ENCODE measurements at regions not wholly inside any gene's neighbourhood (a gene's known extent, or its start where the extent isn't known, plus 50 kb on each side); places are given as distances from the start of the nearest gene placed in this dataset.

DNA sequence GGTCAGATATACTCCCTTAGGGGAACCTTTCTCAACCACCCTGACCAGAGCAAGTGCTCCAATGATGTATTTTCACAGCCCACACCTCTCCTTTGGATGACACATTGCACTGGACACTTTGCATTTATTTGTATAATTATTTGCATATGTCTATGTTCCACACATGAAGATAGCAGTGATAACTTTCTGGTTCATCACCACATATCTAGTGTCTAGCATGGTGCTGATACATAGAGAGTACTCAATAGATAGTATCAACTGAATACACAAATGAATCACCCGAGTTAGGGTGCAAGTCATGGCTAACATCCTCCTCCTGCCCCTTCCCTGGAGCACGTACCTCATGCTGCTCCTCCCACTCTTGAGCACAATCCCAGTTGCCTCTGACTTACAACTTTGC is 617.6 kb downstream of the EBF1 start:
- no peak for DNase-seq (ENCODE audit: low read depth)

DNA sequence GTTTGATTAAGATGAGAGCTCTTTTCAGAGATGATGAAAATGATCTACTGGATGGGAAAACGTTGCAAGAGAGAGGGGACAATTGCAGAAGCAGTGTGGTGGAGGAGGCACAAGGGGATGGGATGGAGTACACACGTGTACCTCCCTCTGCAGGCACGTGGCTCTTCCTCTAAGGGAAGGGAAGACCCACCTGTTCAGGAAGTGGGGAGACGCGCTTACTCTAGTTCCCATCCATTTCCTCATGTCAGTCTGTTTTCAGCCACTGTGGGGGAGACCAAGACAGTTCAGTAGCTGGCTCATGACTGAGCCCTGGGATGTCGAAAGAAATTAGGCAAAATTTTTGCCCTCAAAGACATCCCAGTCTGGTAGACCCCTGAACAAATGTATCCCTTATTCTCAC is 619.2 kb upstream of the CLINT1 start:
- DNase-seq (ENCODE audit: low read depth), result no peak

DNA sequence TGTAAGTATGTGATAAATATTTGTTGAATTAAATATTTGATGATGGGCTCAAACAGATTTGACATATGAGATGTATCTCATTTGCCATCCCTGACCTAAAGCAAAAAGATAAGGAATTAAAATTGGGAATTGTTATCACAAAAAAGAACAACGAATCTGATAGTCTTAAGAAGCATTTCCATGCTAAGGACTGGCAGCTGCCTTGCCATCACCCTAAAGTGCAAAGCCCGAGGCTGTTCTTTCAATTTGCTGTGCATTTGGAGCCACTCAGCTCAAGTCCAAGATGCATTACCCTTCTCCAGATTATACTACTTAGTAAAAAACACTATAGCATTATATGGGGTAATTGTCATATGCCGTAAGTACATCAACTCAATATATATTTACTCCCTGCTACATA is 618.3 kb upstream of the CLINT1 start:
- DNase-seq (ENCODE audit: low read depth), result no peak

DNA sequence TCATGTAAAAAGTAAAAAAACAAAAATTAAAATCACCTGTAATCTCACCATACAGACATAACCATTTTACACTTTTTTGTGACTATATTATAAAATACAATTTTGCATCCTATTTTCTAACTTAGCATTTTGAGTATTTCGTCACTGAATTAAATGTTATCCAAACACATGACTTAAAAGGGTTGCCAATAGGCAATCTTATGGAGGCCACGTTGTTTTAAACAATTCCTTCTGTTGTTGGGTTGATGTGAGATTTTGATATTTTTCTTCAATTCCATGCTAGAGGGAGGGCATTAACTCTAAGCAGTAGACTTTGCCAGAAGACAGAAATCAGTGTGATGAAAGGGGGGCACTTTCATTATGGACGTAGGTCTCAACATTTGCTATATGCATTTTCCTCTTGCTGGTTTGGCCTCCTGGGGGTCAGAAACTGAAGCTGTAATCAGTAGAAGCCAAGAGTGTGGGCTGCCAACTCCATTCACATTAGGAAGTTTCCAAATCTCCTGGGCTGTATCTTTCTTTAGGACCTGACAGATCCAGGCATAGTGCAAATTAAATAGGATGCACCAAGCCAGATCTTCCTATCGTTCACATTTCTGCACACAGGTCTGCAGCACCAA is 614.2 kb upstream of the CLINT1 start:
- no peak for DNase-seq (ENCODE audit: low read depth)

DNA sequence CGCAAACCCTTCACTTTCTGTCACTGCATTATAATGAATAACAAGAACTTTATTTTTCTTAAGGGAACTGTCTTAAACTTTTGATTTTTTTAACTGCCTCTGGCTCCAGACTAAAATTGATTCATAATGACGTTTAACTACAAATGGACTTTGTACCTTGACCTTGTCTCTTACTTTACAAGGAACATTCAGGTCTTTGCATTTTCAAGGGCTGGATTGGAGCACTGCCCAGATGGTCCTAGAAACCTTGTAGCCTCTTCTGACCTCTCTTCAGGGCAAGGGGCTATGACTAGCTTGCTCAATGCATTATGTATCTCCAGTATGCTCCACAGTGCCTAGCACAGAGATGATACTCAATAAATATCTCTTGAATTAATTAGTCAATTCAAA is 612.6 kb upstream of the CLINT1 start:
- no peak for DNase-seq (ENCODE audit: low read depth)

DNA sequence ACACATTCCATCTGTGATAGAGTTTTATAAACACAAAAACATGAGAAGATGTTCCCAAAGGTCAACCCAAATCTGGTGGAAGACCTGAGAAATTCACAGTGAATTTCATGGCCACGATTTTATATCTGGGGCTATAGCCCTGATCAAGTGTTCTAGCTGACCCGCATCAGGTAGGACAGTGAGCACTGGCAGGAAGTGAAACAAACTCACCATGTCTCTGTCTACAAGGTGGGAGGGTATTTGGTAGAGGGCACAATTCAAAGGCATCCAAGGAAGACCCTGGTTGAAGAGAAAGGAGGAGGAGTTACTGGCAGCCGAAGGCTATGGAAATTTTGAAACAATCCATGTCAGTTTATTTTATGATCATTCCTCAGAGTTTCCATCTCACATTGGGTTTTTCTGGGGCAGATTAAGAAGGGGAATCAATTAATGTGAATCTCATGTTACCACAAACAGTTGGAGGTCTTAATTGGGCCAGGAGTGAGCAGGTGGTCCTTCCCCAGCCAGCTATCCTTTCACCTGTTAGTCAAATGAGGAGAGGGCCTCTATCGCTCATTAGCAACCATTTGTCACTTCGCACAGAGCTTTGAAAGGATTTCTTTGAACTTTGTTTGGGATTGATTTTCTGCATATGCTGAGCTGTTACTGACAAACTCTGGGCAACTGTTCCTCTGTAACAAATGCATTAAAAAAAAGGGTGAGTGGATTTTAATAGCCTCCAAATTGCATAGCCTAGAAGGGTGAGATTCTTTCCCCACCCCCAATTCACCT is 612.0 kb upstream of the CLINT1 start:
- DNase-seq (ENCODE audit: low read depth), result no peak

DNA sequence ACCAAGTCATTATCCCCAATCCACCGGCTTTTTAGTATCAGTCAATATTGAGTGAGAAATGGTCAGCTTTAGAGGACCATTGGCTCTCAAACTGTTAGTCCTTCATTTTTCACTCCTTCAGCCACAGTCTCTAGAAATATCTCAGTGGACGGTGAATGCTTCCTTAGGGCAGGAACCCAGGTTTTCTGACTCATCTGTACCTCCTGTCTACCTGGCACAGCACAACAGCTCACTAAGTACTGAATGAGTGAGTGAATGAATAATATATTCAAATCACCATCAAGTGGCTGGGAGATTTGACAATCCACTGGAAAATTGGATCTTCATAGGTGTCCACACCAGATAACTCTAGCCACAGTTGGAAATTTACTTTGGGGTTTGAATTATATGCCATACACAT is 609.5 kb upstream of the CLINT1 start:
- DNase-seq (ENCODE audit: low read depth), result no peak

DNA sequence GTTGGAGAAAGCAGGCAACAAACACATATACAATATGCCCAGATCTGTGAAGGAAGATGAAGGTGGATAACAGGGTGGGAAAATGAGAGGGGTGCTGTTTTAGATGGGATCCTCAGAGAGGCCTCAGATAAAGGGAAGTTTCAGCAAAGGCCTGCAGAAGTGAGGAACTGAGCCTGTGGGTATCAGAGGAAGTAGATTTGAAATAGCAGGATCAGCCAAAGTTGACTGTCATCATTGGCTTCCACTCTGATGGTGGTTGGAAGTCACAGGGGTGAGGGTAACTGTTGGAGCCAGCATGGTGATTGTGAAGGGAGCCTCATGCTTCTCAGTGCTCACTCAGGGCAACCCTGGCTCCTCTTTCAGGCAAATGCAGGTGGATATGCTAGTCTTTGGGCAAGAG is 607.2 kb upstream of the CLINT1 start:
- no peak for DNase-seq (ENCODE audit: low read depth)

DNA sequence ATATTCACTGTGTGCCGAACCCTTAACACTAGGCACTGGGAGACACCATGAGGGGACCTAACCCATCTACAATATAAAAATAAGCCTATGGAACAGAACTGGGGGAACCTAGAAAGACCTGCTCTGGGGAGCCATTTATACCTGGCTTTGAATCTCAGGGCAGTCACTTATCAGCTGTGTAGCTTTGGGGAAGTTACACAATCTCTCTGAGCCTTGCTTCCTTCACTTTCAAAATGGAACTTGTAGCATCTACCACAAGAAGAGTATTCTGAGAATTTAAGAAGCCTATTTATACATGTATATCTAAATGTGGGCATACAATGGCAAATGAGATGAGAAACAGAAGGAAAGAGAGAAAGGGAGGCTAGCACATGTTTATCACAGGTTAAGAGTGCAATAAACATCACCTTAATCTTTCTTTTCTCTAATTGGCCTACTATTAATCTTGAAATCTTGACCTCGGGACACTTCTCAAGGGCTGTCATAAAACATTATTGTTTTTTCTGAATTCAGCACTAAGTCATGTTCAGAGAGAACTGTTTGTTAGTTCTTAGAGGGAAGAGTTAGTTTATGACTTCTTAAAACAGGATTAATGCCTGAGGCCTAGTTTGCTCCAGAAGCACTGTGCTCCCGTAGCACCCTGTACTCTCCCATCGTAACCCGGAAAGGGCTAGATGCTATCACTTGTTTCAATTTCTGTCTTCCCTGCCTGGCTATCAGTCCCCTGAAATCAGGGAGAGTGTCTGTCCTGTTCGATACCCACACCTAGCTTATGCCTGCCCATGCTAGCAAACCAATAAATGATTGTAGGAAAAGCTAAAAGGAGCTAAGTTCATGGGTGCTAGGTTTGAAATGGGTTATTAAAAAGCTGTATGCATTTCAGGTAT is 606.4 kb upstream of the CLINT1 start:
- DNase-seq (ENCODE audit: low read depth), result no peak

DNA sequence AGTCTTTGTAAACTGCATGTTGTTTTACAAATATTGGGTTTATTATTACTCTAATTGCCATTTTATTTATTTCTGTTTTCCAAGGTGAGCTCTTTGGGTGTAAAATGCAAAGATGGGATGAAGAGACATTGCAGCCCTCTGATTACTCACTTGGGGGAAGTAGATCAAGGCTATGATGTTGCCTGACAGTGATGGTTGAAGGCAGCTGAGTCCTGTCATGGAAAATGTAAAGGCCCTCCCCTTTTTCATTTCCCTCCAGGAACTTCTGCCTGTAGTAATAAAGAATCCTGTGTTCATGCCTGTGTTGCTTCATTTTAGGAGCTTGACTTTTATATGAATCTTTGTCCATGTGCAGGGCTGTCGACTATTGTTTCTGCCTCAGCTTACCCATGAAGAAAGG is 605.4 kb upstream of the CLINT1 start:
- DNase-seq (ENCODE audit: low read depth), result no peak

DNA sequence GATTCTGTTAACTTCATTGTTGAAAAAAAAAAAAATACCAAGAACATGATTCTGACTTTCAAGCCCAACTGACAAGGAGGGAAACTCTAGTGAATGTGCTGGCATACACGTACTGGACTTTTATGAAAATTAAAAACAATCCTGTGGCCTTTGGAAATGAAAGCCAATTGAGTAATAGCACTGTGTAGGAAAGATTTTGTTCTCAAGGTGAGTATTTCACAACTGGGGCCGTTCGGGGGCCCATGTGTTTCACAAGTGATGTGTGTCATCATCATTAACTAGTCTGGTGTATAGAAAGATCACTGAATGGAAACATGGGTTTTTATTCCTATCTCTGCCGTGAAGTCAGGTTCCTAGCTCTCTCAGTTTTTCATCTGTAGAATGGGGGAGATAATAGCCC is 605.0 kb upstream of the CLINT1 start:
- DNase-seq (ENCODE audit: low read depth), result no peak

DNA sequence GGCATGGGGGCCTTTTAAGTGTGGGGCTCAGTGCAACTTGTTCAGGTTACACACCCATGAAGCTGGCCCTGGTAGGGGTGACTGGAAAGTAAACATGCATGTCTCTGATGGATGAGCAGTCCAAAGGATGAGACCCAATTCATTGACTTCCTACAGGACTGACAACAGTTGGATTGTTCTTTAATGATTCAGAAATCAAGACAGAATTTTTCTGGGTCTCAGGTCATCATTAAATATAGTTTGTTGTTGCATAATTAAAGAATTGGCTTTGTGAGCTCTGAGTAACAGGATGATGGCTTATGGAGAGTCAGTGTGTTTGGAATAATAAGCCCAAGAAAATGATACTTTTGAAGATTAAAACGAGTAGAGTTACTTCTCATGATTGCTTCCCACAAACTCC is 604.2 kb upstream of the CLINT1 start:
- DNase-seq (ENCODE audit: low read depth), result no peak

DNA sequence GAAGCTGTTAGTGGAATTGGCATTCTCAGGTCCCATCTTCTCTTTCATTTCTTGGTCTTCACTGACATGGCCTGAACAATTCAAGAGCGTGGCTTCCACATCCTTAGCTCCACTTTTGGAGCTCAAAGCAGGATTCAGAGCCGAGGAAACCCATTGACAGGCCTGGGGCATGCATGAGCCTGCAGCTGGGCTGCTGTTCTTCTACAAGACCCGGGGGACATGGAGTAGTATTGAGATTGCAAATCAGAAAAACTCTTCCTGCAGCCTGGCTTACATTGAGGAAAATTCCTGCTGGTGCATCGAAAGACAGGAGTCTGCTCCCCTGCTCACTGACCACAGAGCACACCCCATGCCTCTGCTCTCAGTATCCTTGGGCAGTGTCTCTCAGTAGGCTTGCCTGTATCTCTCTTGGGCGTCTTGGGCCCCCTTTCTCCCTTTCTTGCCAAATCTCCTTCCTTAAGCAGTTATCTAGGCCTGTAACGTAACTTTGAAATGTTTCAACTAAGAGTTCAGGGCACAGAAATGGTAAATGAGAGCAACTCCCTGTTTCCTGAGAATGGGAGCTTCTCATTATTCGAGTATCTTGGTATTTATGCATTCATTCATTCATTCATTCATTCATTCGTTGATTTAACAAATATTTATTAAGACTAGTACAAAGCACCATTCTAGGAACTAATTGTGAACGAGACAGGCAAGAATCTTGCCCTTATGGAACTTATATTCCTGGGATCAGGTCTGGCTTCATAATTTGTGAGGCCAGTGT is 603.6 kb upstream of the CLINT1 start:
- no peak for DNase-seq (ENCODE audit: low read depth)

DNA sequence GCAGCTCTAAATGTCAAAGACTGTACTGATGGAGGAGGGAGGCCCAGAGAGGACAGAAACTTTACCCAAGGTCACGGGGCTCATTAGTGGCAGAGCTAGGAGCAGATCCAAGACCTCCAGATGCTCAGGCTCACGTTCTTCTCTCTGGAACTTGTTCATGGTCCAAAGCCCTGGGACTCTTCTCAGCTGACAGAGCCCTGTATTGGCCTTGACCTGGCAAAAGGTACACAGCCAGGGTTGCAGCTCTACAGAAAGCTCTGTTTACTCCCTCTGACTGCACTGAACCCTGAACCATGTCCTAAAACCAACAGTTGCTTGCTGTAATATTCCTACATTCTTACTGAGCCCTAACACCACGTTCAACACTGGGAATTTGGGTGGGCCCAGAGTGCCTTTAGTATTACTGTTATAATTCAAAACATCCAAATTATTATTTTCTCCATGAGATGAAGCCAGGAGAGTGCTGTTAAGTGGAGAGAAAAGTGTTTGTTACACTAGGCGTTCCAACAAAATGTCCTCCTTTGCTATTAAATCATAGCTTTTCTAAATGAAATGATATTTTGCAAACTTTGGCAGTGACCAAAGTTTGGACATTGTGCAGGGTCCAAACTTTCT is 602.4 kb upstream of the CLINT1 start:
- no peak for DNase-seq (ENCODE audit: low read depth)

DNA sequence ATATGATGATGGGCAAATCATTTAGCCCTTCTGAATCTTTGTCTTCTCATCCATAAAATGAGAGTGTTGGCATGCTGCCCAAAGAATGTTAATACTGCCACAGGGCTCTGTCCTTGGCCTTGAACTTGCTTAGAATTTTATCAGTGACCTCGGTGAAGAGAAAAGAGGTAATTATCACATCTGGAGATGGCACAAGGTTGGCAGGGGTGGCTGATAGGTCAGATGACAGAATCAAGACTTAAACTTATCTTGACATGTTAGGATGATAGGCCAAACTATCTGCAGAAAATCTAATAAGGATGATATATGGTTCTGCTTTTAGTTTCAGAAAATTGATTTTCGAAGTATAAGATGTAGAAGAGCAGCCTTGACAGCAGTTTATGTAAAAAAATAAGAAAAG is 599.1 kb upstream of the CLINT1 start:
- no peak for DNase-seq (ENCODE audit: low read depth)

DNA sequence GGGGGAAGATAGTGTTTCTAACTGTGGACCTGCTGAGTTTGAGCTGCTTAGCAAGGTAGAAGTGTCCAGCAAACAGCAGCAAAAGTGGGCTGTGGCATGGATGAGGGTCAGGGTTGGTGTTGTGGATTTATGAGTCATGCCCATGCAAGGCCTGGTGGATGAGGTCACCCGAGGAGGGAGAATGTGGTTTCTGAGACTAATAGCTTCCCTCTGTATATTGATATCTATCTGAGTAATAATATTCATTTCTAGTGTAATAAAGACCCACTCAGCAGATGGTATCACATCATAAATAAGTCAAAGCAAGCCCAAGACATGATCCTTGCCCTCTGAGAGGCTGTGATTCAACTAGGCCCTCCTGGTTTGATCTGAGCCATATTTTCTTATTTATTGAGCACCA is 597.8 kb upstream of the CLINT1 start:
- no peak for DNase-seq (ENCODE audit: low read depth)

DNA sequence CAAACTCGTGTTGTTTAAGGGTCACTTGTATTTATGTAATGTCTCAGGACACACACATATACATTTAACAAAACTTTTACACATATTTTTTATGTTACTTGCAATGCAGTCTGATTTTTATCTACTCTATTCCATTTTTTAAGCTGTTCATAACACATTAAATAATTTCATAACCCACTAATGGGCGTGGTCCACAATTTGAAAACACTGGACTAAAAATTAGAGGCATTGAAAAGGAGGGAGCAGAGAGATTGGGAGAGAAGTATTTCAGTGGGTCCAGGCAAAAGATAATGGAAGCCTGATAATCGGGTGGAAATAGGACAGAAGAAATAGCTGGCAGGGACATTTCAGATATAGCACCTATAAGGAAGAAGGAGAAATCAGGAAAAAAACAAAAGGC is 597.3 kb upstream of the CLINT1 start:
- no peak for DNase-seq (ENCODE audit: low read depth)

DNA sequence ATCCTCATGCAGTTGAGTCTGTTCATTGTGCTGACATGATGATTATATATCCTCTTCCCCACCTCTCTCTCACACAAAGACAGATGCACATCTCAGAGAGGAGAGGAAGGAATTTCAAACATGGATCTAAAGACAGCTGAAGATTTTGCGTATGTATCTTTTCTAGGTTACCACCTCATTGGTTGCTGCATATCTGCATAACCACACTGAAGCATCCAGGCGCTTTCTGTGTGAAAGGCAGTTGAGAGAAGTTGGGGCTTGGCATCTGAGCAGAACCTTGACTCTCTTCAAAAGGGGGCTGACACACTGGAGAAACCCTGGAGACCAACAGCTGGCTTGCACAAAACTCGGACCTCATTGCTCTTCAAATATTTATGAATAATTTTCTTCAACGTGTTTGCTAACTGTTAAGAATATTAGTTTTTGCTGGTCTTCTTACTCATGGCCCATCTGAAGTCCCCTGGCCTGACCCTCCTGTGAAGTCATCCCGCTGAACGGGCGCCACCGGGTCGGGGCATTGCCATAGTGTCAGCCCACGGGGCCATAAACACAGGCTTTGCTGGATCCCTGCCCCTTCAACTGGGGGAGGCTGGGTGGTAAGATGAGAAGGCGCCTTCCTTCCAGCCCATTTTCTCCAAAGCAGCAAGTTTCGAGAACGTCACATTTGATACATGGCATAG is 593.2 kb upstream of the CLINT1 start:
- DNase-seq (ENCODE audit: low read depth), result no peak

DNA sequence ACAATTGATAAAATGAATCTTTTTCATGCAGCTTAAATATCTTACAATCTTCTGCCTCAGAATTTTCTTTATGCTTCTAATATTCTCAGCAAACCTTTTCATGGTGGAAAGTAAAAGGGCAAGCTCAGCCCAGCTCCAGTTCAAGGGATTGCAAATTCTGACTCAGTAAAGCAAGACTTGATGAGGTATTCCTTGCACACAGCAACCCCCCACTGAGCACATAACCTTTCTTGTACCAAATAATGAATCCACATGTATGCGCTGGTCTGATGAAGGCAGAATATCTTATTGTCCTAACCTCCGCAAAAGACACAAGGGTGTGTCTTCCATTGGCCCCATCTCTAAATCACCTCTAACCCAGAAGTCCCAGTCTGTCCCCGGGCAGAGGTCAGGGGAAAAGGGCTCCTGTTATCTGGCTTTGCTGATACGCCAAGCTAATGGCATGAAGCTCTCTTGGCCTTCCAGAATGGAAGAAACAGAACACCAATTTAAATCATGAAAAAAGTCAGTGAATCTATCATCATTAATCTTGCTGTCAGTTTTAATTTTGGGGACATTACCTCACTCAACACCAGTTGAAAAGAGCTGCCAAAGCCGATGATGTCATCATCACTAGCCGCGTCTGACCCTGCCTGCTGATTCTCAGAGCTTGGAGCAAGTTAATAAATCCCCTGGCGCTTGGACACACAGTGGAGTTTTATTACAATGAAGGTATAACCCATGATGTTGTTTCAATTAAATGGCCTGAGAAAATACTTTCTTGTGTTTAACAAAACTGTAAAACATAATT is 592.5 kb upstream of the CLINT1 start:
- DNase-seq (ENCODE audit: low read depth), result no peak

DNA sequence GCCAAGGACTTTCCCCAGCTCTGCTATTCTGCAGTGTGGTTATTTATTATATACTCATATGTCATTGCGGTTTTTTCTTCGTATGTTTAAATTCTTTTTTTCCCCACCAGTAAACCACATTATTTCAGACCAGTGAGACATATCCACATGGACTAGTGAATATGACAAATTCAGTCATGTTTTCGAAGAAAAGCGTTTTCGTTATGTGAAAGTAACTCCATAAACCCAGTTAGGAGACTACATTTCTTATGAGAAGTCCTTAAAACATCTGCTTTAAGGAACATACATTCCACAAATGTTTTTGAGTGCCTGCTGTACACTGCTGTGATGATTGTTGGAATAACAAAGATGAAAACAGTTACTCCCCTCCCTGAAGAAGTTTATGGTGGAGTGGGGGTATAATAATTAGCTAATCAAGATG is 591.8 kb upstream of the CLINT1 start:
- DNase-seq (ENCODE audit: low read depth), result no peak

Data from activated T-cell treated with anti-CD3 and anti-CD28 coated beads for 1 hour (primary cell).